Caki2 (cell line): ENCODE measurements at regions not wholly inside any gene's neighbourhood (a gene's known extent, or its start where the extent isn't known, plus 50 kb on each side); places are given as distances from the start of the nearest gene placed in this dataset.

ENCODE experiments used
- DNase-seq: peaks from one replicate; pipeline ENCODE4 v3.0.0-alpha.2; 2015; ENCODE audit warnings: low read depth
- in situ Hi-C: cut with HindIII; loops from 2 replicates; pipeline ENCODE4 v1.10.0; 2016; ENCODE audit warnings: low sequenced_read_pairs, low pct_unique_long_range_greater_than_20kb, mixed read lengths

- peak; percentile 87 for DNase-seq
Observed at GRCh38 chr5:91885291-91886265, 502.5 kb upstream of the ARRDC3 start.

DNA sequence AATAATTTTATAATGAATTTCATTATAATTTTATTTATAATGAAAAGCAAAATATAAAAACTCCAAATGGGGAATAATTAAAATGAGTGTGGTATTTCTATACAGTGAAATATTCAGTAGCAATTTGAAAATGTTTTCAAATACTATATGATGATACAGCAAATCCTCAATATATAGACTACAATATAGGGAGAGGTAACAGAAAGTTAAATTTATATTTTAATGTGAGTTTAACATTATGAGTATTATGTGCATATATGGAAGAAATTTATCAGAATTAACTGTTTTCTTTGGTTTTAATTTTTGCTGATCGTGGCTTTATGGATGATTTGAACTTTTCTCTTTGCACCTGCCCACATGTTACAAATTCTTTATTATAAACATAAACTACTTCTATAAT is 500.9 kb upstream of the ARRDC3 start:
- DNase-seq = no peak
- in situ Hi-C loops = no loop called here

More at GRCh38 chr5:91885291-91886265, 502.5 kb upstream of the ARRDC3 start:
- in situ Hi-C loops = no loop called here

DNA sequence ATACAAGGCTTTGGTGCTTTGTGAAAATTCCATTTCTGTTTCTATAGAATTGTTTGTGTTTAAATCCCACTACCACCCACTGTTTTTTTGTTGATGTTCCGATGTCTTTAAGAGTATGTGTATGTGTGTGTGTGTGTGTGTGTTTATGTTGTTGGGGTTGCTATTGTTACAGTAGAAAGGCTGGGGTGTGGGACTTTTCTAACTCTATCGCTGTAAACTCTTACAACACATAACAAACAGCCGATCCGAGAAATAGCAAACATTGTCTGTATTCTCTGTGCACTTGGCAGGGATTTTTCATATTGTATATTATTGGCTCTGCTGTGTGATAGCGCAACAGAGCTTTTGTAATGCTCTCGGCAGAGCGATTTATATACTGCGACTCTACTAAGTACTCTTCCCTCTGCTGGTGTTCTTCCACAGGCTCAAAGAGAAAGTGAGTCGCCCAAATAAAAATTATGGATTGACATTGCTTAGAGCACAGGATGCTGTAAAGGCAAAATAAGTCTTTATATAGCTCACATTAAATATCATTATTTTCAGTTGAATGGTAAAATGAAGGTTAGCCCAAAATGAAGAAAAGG is 492.2 kb upstream of the ARRDC3 start:
- in situ Hi-C loops = no loop called here
- DNase-seq = no peak

- DNase-seq = peak; percentile 6
- in situ Hi-C loops = no loop called here
Observed at GRCh38 chr5:91867799-91868198, 484.7 kb upstream of the ARRDC3 start.

GRCh38 chr5:91865915-91866314 is 482.8 kb upstream of the ARRDC3 start:
- no peak for DNase-seq
- in situ Hi-C loops = no loop called here

DNA sequence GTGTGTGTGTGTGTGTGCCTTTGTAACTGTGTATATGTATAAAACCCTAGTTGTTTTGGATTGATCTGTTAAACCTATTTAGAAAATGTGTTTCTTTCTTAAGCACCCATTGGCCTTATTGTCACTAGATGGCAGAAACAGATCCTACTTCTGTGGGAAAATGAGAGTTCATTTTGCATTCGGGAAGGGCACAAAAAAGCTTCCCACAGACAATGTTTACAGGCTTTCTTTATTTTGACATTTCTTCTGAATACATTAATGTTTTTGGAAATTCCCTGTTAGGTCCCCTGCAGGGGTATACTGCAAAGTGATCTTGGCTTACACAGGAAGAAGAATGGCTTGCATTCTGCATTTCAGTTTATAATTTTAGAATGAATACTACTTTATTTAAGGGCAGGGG is 481.8 kb upstream of the ARRDC3 start:
- no peak for DNase-seq
- in situ Hi-C loops = no loop called here

GRCh38 chr5:91851670-91852069 is 468.6 kb upstream of the ARRDC3 start:
- in situ Hi-C loops = no loop called here
- DNase-seq = no peak

GRCh38 chr5:91850031-91850430 is 466.9 kb upstream of the ARRDC3 start:
- in situ Hi-C loops = no loop called here
- DNase-seq = no peak

- in situ Hi-C loops = no loop called here
- DNase-seq = no peak
Observed at GRCh38 chr5:91849069-91849468, 466.0 kb upstream of the ARRDC3 start.

DNA sequence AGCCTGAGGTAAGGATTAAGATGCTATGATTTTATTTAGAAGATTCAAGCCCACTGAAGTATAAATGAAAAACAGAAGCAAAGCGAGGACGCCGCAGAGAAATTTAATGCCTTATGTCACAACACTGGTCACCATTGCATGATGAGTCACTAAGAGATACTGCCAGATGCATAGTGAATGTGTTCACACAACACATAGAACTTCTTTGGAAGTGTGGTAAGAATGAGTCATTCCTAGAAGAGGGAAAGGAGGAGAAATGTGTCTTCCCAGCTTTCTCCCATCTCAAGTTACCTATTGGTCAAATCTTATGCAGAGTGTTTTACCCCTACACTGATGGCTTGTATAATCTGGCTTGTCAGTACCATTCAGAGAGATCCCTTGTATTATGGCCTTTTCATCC is 465.3 kb upstream of the ARRDC3 start:
- peak; percentile 60 for DNase-seq
- in situ Hi-C loops = no loop called here

DNA sequence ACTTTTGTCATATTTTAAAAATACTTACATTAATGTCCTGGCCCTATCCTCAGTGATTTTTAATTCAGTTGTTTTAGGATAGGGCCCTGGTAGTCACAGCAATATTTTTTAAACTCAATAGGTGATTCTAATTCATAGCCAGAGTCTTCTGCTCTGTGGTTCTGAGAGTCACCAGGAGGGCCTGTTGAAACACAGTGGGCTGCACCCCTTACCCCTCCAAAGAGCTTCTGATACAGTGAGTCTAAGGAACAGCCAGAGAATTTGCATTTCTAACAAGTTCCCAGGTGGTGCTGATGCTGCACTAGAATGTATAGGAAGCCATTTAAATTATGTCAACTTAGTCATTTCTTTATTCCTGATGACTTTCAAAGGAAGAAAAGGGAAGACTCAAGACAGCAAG is 458.3 kb upstream of the ARRDC3 start:
- no peak for DNase-seq
- in situ Hi-C loops = no loop called here

GRCh38 chr5:91840412-91840811 is 457.3 kb upstream of the ARRDC3 start:
- in situ Hi-C loops = no loop called here
- no peak for DNase-seq

- DNase-seq = no peak
- in situ Hi-C loops = no loop called here
Observed at GRCh38 chr5:91839721-91840120, 456.6 kb upstream of the ARRDC3 start.

- no peak for DNase-seq
- in situ Hi-C loops = no loop called here
Observed at GRCh38 chr5:91839233-91839632, 456.1 kb upstream of the ARRDC3 start.

GRCh38 chr5:91830361-91830953 is 447.3 kb upstream of the ARRDC3 start:
- DNase-seq = no peak
- in situ Hi-C loops = no loop called here

GRCh38 chr5:91825618-91826017 is 442.5 kb upstream of the ARRDC3 start:
- in situ Hi-C loops = no loop called here

DNA sequence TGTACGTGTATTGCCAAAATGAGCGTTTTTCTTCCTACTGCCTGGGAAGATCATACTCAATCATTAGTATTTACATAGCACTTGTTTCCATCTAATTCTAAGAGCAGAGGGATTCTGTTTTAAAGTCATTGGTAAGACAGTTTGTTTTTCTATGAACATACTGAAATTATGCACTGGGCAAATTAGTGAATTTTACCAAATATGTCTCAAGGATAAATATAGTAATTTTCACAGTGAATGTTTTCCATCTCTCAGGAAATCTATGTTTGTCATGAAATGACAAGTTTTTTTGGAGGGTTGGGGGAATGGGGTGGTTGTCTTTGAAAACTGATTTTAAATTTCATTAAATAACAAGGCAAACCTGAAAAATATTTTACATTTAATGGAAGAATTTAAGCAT is 441.3 kb upstream of the ARRDC3 start:
- in situ Hi-C loops = no loop called here

More at GRCh38 chr5:91825618-91826017, 442.5 kb upstream of the ARRDC3 start:
- DNase-seq = no peak

GRCh38 chr5:91820874-91821273 is 437.8 kb upstream of the ARRDC3 start:
- in situ Hi-C loops = no loop called here
- DNase-seq = no peak

More for the DNA sequence above, 441.3 kb upstream of the ARRDC3 start:
- DNase-seq = no peak

- no peak for DNase-seq
- in situ Hi-C loops = no loop called here
Observed at GRCh38 chr5:91816681-91817080, 433.6 kb upstream of the ARRDC3 start.
